ENCODE measurements at regions not wholly inside any gene's neighbourhood (a gene's known extent, or its start where the extent isn't known, plus 50 kb on each side); places are given as distances from the start of the nearest gene placed in this dataset.

DNA sequence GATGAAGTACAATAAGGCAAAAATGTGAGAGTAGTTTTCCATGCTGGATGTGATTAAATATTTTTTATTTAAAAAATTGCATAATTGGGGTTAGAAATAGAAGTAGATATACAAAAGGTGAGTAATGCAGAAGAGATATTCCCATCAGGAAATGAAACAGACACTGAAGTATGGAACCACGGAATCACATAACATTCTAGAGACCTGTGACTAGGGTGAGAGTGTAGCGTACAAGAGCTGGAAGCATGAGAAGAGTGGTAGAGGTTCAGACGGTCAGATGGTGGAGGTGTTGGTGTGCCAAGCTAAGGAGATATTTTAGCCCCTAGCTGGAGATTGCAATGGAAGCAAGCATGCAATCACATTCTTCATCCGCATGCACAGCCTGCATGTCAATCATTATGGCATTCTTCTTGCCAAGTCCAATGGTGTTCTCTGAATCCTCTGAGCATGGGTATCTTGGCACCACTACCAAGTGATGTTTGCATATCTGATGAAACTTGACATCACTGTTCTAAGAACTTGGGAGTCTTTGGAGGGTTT lies 587.8 kb downstream of the PSAT1 start:
- TF ChIP-seq CTCF (IDR thresholded peaks at IDR 0.05) (no peak), ZFP36 (IDR thresholded peaks at IDR 0.05; ENCODE audit: borderline replicate concordance, partially characterized antibody) (no peak), CEBPB (IDR thresholded peaks at IDR 0.05) (no peak), POLR2A (IDR thresholded peaks at IDR 0.05; ENCODE audit: low read length) (no peak), MAZ (IDR thresholded peaks at IDR 0.05; ENCODE audit: borderline replicate concordance, low read depth, low read length) (no peak), RAD21 (conservative IDR thresholded peaks at IDR 0.05 in 1 of 2, IDR thresholded peaks at IDR 0.05 in 1 of 2) (no peak), SMC3 (IDR thresholded peaks at IDR 0.05) (no peak), FOSL2 (IDR thresholded peaks at IDR 0.05) (no peak), FOSL2 (CRISPR knock-in tag; IDR thresholded peaks at IDR 0.05) (no peak), BHLHE40 (IDR thresholded peaks at IDR 0.05; ENCODE audit: low read depth, low read length) (no peak), CHD2 (IDR thresholded peaks at IDR 0.05; ENCODE audit: low read length, partially characterized antibody) (no peak), JUNB (IDR thresholded peaks at IDR 0.05) (no peak), RFX5 (IDR thresholded peaks at IDR 0.05) (no peak), EP300 (IDR thresholded peaks at IDR 0.05) (no peak), RCOR1 (IDR thresholded peaks at IDR 0.05; ENCODE audit: low read depth, low read length) (no peak)
